Cardiac muscle cell (in vitro differentiated cells and primary cell): ENCODE measurements at regions not wholly inside any gene's neighbourhood (a gene's known extent, or its start where the extent isn't known, plus 50 kb on each side); places are given as distances from the start of the nearest gene placed in this dataset.

Experiments
- DNase-seq, 2 donors: peaks; one replicate each; pipeline versions ENCODE4 v3.0.0 to v3.0.0-alpha.2; 2010 to 2017; ENCODE audit warnings: low read depth in 1 of 2, low spot score in 1 of 2
- H3K27ac ChIP-seq: fragments of 200-600 bp; sonication (generic); 2 replicates; pipeline ENCODE4 v1.5.1; 2016
- H3K27me3 ChIP-seq: fragments of 200-600 bp; sonication (generic); 2 replicates; pipeline ENCODE4 v1.6.0; 2016; ENCODE audit warnings: control low read depth
- H3K36me3 ChIP-seq: fragments of 200-600 bp; sonication (generic); 2 replicates; pipeline ENCODE4 v1.5.1; 2016; ENCODE audit warnings: control low read depth
- H3K4me1 ChIP-seq: fragments of 200-600 bp; sonication (generic); 2 replicates; pipeline ENCODE4 v1.8.1; 2017; ENCODE audit warnings: low read depth, mild to moderate bottlenecking, mixed run types
- H3K4me3 ChIP-seq: fragments of 200-600 bp; sonication (generic); 2 replicates; pipeline ENCODE4 v1.5.1; 2016; ENCODE audit warnings: mild to moderate bottlenecking
- H3K9me3 ChIP-seq: fragments of 200-600 bp; sonication (generic); 2 replicates; pipeline ENCODE4 v1.5.1; 2017; ENCODE audit warnings: low read depth, mild to moderate bottlenecking, control low read depth
- TF ChIP-seq, protein P1 (sequence below): IDR thresholded peaks from 2 replicates; pipeline ENCODE4 v1.5.1; 2012; ENCODE audit warnings: low read depth, mild to moderate bottlenecking, low read length

GRCh38 chr1:50328552-50328951 is 94.7 kb downstream of the DMRTA2 start:
- H3K36me3 ChIP-seq: no peaks in the 10 kb centered on the region
- H3K4me3 ChIP-seq: no peak overlapping the region
- H3K9me3 ChIP-seq: no peaks in the 10 kb centered on the region
- no peak overlapping the region for H3K27ac ChIP-seq
- H3K27me3 ChIP-seq: peaks cover 38% of the 10 kb centered on the region
- TF ChIP-seq, protein P1, sequence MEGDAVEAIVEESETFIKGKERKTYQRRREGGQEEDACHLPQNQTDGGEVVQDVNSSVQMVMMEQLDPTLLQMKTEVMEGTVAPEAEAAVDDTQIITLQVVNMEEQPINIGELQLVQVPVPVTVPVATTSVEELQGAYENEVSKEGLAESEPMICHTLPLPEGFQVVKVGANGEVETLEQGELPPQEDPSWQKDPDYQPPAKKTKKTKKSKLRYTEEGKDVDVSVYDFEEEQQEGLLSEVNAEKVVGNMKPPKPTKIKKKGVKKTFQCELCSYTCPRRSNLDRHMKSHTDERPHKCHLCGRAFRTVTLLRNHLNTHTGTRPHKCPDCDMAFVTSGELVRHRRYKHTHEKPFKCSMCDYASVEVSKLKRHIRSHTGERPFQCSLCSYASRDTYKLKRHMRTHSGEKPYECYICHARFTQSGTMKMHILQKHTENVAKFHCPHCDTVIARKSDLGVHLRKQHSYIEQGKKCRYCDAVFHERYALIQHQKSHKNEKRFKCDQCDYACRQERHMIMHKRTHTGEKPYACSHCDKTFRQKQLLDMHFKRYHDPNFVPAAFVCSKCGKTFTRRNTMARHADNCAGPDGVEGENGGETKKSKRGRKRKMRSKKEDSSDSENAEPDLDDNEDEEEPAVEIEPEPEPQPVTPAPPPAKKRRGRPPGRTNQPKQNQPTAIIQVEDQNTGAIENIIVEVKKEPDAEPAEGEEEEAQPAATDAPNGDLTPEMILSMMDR: no peak
- no peaks in the 10 kb centered on the region for H3K4me1 ChIP-seq
- no peak for DNase-seq

DNA sequence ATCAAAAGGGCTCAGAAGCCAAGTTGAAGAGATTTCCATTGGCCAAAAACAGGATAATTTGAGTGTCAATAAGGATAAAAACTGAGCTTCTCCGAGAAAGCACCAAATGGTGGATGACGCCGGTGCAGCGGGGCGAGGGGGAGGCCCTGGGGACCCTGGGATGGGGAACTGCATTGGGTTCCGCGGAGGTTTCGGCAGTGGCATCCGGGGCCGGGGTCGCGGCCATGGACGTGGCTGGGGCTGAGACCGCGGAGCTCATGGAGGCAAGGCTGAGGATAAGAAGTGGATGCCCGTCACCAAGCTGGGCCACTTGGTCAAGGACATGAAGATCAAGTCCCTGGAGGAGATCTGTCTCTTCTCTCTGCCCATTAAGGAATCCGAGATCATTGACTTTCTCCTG is 97.2 kb downstream of the DMRTA2 start:
- no peak for DNase-seq
- Histone ChIP-seq H3K27me3 (peaks cover 16% of the 10 kb centered on the region), H3K9me3 (no peaks in the 10 kb centered on the region), H3K4me1 (no peaks in the 10 kb centered on the region), H3K27ac (no peak overlapping the region), H3K4me3 (no peak overlapping the region), H3K36me3 (no peaks in the 10 kb centered on the region)
- TF ChIP-seq, protein P1: no peak

- Histone ChIP-seq H3K4me1 (no peaks in the 10 kb centered on the region), H3K36me3 (no peaks in the 10 kb centered on the region), H3K27me3 (no peaks in the 10 kb centered on the region), H3K4me3 (no peak overlapping the region), H3K27ac (no peak overlapping the region), H3K9me3 (no peaks in the 10 kb centered on the region)
- DNase-seq: no peak
- TF ChIP-seq, protein P1: no peak
Measured at GRCh38 chr1:50322579-50322978, 100.7 kb downstream of the DMRTA2 start.

DNA sequence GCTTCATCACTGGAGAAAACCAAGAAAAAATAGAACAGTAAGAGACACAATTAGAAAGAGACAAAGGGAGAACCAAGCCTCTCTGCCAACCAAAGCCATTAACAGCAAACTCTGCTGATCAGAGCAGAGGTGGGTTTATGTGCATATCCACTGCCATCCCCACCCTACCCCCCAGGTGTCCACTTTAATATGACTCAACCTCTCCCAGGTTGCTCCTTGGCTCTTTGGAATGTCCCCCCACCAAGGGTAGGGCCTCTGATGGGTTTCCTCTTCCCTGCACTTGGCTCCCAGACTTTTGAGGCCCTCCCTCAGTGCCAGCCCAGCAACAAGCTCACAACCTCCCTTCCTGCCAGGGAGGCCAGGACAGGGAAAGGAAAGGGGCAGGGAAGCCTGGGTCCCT is 104.8 kb downstream of the DMRTA2 start:
- Histone ChIP-seq H3K4me1 (no peaks in the 10 kb centered on the region), H3K4me3 (no peak overlapping the region), H3K36me3 (no peaks in the 10 kb centered on the region), H3K9me3 (no peaks in the 10 kb centered on the region), H3K27me3 (no peaks in the 10 kb centered on the region), H3K27ac (no peak overlapping the region)
- TF ChIP-seq, protein P1: no peak
- DNase-seq: no peak

DNA sequence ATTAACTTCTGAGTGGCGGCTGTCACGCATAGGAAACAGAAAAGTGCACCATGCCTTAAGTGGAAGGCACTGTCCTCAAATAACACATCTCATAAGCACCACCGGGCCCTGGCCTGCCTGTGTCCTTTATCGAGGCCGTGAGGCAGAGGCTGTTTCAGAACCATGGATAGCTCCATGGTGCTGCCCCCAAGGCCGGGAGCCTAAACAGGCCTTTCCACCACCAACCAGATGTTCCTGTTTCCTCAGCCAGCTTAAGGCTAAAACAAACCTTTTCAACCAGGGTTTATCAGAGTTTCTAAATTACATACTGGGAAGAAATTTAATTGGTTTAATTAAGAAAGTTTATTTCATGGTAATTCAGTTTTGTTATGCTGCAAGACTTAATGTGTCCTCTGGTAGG is 114.4 kb downstream of the DMRTA2 start:
- no peak overlapping the region for H3K27ac ChIP-seq
- no peaks in the 10 kb centered on the region for H3K36me3 ChIP-seq
- H3K4me3 ChIP-seq: no peak overlapping the region
- TF ChIP-seq, protein P1: no peak
- DNase-seq: peak; percentile 53 to 85
- H3K4me1 ChIP-seq: no peaks in the 10 kb centered on the region
- H3K9me3 ChIP-seq: no peaks in the 10 kb centered on the region
- H3K27me3 ChIP-seq: no peaks in the 10 kb centered on the region

- DNase-seq: no peak
- no peaks in the 10 kb centered on the region for H3K27me3 ChIP-seq
- no peaks in the 10 kb centered on the region for H3K4me1 ChIP-seq
- no peaks in the 10 kb centered on the region for H3K9me3 ChIP-seq
- TF ChIP-seq, protein P1: no peak
- no peak overlapping the region for H3K4me3 ChIP-seq
- no peak overlapping the region for H3K27ac ChIP-seq
- no peaks in the 10 kb centered on the region for H3K36me3 ChIP-seq
Measured at GRCh38 chr1:50305808-50306207, 117.4 kb downstream of the DMRTA2 start.
